ENCODE measurements at regions not wholly inside any gene's neighbourhood (a gene's known extent, or its start where the extent isn't known, plus 50 kb on each side); places are given as distances from the start of the nearest gene placed in this dataset.

- FAIRE-seq (no peak), DNase-seq (ENCODE audit: low read depth, low spot score) (no peak)
- Histone ChIP-seq H2AFZ (ENCODE audit: low read depth, low read length) (no peak overlapping the region), H4K20me1 (replicated peaks; ENCODE audit: control insufficient read depth, extremely low read depth, insufficient read depth, low read length) (no peaks in the 10 kb centered on the region), H3K4me2 (ENCODE audit: insufficient read depth, low read length) (no peak overlapping the region), H3K36me3 (ENCODE audit: control insufficient read depth in 2 of 2, extremely low read depth in 1 of 2, insufficient read depth in 2 of 2, low read length in 2 of 2) (no peaks in the 10 kb centered on the region), H3K27ac (ENCODE audit: insufficient read depth, low read depth, low read length) (no peak overlapping the region), H3K27me3 (ENCODE audit: control insufficient read depth in 2 of 2, insufficient read depth in 2 of 2, low read length in 2 of 2) (no peaks in the 10 kb centered on the region), H3K9me3 (replicated peaks; ENCODE audit: control insufficient read depth, insufficient read depth, low read length) (no peaks in the 10 kb centered on the region), H3K9ac (replicated peaks; ENCODE audit: extremely low read depth, insufficient read depth, low read length) (no peak overlapping the region), H3K4me1 (ENCODE audit: control insufficient read depth, extremely low read depth, insufficient read depth, low read length) (no peaks in the 10 kb centered on the region), H3K9me1 (replicated peaks; ENCODE audit: control insufficient read depth, extremely low read depth, insufficient read depth, low read length) (no peaks in the 10 kb centered on the region), H3K4me3 (replicated peaks in 1 of 3; ENCODE audit: insufficient read depth in 1 of 3, low read depth in 1 of 3, low read length in 3 of 3) (no peak overlapping the region), H3K79me2 (ENCODE audit: control insufficient read depth, insufficient read depth, low read length) (no peaks in the 10 kb centered on the region)
- ChIA-PET CTCF (no interaction called here), POLR2A (no interaction called here)
- dilution Hi-C loops (cut with MboI; ENCODE audit: extremely low pct_ligation_motif_present, low sequenced_read_pairs) (no loop called here), intact Hi-C loops (cut with micrococcal nuclease) (no loop called here)
- BruUV-seq (replicated peaks), result no TSS peak
- TF ChIP-seq, protein P1, sequence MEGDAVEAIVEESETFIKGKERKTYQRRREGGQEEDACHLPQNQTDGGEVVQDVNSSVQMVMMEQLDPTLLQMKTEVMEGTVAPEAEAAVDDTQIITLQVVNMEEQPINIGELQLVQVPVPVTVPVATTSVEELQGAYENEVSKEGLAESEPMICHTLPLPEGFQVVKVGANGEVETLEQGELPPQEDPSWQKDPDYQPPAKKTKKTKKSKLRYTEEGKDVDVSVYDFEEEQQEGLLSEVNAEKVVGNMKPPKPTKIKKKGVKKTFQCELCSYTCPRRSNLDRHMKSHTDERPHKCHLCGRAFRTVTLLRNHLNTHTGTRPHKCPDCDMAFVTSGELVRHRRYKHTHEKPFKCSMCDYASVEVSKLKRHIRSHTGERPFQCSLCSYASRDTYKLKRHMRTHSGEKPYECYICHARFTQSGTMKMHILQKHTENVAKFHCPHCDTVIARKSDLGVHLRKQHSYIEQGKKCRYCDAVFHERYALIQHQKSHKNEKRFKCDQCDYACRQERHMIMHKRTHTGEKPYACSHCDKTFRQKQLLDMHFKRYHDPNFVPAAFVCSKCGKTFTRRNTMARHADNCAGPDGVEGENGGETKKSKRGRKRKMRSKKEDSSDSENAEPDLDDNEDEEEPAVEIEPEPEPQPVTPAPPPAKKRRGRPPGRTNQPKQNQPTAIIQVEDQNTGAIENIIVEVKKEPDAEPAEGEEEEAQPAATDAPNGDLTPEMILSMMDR (IDR thresholded peaks at IDR 0.05; ENCODE audit: extremely low read depth in 1 of 2, insufficient read depth in 1 of 2, low read depth in 1 of 2, low read length in 2 of 2), result no peak
- TF ChIP-seq JUN (IDR thresholded peaks at IDR 0.05; ENCODE audit: borderline replicate concordance, insufficient read depth, insufficient read length, low read depth) (no peak), POLR2AphosphoS5 (IDR thresholded peaks at IDR 0.05; ENCODE audit: insufficient read depth, low read depth, low read length) (no peak), POLR2A (IDR thresholded peaks at IDR 0.05; ENCODE audit: low read depth, low read length) (no peak), EZH2 (IDR thresholded peaks at IDR 0.05; ENCODE audit: borderline replicate concordance, low read depth, low read length, severe bottlenecking) (no peak), FOS (IDR thresholded peaks at IDR 0.05; ENCODE audit: borderline replicate concordance, insufficient read depth, low read length) (no peak), GATA2 (IDR thresholded peaks at IDR 0.05; ENCODE audit: insufficient read depth, insufficient read length, low read depth, low read length) (no peak), MYC (IDR thresholded peaks at IDR 0.05; ENCODE audit: low read depth, low read length) (no peak)
- TF ChIP-seq, protein P2, sequence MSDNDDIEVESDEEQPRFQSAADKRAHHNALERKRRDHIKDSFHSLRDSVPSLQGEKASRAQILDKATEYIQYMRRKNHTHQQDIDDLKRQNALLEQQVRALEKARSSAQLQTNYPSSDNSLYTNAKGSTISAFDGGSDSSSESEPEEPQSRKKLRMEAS (IDR thresholded peaks at IDR 0.05; ENCODE audit: insufficient read depth, insufficient read length), result no peak
These were observed 143.6 kb downstream of the RCHY1 start for GRCh38 chr4:75370576-75370975.

Measured in endothelial cell of umbilical vein (primary cell).